CD4-positive, alpha-beta T cell treated with Interleukin-4 for 4 hours (primary cell): ENCODE measurements at regions not wholly inside any gene's neighbourhood (a gene's known extent, or its start where the extent isn't known, plus 50 kb on each side); places are given as distances from the start of the nearest gene placed in this dataset.

Source experiments
- DNase-seq: peaks from one replicate; pipeline ENCODE4 v3.0.0-alpha.2; 2020

DNA sequence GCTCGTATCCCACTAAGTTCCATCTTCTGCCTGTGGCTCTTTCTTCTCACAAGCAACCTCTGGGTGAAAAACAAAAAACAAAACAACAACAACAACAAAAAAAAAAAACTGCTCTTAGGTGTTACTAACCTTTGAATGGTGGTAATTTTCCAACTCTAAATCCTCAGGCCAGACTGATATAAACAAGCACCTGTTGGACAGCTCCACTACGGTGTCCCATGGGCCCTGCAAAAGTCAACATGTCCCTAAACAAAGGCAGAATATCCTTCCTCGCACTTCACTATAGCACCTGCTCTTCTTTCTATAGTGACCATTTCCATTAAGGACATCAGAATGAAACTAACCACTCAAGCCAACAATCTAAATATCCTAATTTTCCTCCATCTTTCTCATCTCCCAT lies 54.6 kb upstream of the PARM1 start:
- no peak for DNase-seq

DNA sequence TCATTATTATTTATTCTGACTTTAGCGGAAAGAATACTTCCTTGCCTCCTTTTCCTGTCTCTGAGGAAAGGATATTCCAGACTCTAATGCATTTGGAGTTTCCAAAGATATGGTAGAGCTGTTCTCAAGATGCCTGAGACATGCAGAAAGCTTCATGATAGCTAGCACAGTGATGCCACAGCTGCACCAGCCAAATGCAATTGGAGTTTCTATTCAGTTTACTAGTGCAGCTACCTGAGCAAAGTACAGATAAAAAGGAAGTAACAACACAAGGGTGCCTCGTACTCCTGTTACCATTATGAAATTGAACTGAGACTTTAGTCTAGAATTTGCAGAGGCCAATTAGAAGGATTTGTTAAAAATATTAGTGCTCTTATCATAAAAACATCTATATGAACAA lies 57.5 kb upstream of the PARM1 start:
- DNase-seq: no peak

DNA sequence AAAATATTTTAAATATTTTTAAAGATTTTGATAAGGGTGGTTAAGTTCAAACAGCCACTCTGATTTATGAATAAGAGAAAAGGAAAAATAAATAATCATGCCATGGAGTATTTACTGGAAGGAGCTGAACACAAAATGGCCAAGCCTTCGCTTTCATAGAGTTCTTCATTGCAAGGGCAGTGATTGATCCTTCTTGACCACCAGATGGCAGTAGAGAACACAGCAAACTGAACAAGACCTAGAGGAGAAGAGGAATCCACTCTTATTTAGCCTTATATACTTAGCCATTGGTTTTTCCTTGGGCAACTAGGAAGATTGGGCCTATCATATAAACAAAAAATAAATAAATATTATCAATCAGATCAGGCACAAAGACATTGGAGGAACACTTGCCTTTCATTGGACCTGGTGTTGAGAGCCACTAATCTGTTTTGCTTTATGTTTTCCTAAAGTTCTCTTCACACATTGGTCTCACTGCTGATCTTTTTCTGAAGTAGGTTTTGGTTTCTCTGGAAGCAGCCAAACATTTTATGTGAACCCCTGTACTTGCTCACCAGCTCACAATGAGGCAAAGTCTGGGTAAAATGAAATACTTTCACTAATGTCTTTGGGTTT lies 58.1 kb upstream of the PARM1 start:
- peak; percentile 52 for DNase-seq

DNA sequence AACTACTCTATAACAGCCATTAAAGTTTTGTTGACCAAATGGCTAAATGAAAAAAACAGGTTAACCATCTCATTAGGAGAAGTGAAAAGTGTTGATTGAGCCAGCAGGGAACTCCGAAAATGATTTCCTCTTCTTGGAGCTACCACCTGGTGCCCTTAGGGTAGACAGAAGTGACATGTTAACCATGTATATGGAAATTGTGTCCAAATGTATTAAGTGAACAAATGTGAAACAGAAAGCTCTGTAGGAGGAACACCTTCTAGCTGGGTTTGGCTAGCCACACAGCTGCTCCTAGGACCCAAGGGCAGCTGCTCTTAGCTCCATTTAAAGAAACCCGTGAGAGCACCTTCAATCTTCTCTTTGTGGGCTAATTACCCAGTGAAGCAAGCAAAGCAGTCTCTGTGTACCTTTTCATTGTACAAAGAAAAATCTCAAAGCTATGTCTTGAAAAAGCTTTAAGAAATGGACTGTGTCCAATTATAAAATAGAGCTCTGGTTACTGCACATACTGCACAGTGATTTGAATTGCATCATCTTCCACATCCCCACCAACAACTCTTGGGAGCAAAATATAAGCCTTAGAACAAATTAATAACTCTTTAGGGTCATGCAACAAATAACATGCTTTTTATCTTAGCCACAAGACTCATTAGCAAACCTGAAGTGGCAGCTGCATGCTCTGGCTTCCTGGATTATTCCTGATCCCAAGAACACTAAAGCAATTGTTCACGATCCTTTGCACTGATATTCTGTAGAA lies 59.2 kb upstream of the PARM1 start:
- no peak for DNase-seq

DNA sequence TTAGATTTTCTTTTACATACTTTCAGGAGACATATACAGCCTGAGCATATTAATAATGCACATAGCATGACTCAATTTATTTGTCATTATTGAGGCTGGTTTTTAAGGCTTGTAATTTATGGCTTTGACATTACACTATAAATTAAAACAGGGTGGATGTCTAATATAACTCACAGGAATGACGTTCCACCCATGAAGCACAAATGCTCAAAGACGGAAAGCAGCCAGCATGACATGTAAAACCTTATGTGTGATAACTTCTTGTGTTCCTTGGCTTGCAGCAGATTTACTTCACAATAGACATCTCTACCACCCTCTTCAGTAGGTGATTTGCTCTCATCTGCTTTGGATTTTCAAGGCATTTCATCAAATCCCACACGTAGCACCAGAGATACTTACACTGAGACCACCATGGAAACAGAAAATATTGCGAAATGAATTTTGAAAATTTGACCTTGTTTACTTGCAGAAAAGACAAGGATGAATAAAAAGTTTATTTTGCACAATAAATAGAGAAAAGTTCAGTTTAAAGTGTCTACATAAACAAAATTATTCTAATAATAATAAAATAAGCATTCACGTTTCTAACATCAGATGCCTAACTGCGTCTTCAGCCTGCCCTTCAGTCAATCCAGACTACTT lies 64.7 kb upstream of the BTC start:
- DNase-seq: no peak

DNA sequence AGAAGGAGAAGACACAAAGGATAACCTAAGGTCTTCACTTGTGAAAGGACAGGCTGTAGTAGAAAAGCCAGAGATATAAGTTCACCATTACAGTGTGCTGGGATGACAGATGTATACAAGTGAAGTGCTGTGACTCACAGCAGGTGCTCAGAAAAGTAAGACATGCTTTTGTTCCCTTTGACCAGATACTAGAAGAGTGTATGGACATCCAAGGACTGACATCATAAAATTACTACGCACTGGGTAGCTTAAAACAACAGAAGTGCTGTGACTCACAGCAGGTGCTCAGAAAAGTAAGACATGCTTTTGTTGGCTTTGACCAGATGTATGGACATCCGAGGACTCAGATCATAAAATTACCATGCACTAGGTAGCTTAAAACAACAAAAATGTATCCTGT lies 61.6 kb upstream of the BTC start:
- DNase-seq: no peak

DNA sequence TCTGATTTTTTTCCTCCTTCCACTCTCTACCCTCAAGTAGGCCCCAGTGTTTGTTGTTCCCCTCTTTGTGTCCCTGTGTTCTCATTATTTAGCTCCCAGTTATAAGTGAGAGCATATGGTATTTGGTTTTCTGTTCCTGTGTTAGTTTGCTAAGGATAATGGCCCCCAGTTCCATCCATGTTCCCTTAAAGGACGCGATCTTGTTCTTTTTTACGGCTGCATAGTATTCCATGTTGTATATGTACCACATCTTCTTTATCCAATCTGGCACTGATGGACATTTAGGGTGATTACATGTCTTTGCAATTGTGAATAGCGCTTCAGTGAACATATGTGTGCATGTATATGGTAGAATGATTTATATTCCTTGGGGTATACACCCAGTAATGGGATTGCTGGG lies 54.5 kb upstream of the BTC start:
- no peak for DNase-seq

DNA sequence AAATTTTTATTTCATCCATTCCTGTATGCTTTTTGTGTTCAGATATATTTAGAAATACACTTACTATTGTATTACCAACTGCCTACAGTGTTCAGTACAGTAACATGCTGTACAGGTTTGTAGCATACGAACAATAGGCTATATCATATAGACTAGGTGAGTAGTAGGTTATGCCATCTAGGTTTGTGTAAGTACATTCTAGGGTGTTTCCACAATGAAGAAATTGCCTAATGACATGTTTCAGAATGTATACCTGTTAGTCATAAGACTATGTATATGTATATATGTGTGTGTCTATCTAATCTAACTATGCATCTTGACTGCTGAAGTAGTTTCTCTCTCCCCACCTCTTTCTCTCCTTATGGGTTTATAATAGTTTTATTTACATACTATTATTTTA lies 51.5 kb upstream of the BTC start:
- DNase-seq: no peak
